OCI-M1 (cell line): ENCODE measurements at regions not wholly inside any gene's neighbourhood (a gene's known extent, or its start where the extent isn't known, plus 50 kb on each side); places are given as distances from the start of the nearest gene placed in this dataset.
"Not testable (repeated sequence)": the region's sequence is repeated elsewhere in the genome, so short reads cannot be mapped to it uniquely, and the experiment has no call there.

Experiments used
- DNase-seq: peaks from one replicate; lab custom pipeline; 2025; lab: John Stamatoyannopoulos, UW

DNA sequence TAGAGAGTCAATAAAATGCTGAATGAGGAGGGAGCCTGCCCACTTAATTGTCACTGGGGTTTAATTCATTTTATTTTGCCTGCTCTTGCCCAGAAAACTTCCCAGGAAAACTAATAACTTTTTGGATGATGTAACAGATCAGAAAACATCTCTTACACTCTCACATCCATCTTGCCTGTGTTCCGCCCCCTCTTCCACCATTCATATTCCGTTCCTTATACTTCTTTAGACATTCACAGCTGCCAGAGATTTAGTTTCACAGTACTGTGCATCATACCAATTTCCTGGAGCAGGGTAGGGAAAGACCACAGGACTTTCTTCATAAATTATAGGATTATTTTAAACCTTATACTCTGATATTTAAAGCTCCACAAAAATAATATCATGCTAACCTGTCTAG, 776.1 kb upstream of the SOX11 start:
- DNase-seq: no peak

DNA sequence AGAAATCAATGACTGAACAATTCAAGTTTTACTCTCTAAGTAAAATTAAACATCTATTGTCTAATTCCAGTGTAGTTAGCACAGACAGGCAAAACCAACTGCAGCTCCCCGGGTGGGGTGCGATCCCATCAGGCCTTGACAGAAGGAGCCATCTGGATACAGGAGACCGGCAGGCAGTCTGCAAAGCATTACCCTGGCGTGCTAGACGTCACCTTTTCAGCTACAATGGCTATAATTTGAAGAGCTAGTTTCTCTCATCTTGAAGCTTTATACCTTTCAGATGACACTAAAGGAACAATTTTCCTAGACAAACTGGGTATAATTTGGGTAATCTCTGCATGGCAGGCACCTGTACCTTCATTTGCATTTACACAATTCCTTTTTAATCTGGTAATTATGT, 761.5 kb upstream of the SOX11 start:
- no peak for DNase-seq

DNA sequence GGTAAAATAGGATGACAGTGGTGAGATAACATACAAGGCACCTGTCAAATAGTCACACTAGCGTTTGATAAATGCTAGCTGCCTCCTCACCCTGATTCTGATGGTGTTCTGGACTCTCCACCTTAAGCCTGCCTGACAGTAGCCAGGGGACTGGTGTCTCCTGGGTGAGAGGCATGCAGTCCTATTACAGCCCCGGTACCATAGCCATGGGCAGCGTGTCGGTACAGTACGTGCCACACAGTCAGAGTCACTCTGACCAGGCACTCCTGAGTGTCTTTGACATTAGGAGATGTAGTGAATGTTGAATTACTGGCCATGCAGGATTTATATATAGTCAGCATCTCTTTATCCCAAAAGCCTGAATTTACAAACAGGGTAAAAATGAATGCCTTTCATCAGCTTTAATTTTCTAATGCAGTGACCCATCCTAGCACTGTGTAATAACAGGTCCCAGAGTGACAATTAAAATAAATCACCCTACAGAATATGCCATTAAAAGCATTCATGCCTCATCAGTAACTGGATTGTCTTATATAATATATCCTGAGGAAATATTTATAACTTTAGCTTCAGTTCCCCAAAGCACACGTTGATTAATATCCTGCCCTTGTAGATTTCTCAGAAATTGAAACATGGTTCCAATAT, 760.3 kb upstream of the SOX11 start:
- DNase-seq: no peak

DNA sequence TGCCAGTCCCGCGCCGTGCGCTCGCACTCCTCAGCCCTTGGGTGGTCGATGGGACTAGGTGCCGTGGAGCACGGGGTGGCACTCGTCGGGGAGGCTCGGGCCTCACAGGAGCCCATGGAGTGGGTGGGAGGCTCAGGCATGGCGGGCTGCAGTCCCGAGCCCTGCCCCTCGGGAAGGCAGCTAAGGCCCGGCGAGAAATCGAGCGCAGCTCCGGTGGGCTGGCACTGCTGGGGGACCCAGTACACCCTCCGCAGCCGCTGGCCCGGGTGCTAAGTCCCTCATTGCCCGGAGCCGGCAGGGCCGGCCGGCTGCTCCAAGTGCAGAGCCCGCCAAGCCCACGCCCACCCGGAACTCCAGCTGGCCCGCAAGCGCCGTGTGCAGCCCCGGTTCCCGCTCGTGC, 756.9 kb upstream of the SOX11 start:
- DNase-seq: not testable (repeated sequence)

DNA sequence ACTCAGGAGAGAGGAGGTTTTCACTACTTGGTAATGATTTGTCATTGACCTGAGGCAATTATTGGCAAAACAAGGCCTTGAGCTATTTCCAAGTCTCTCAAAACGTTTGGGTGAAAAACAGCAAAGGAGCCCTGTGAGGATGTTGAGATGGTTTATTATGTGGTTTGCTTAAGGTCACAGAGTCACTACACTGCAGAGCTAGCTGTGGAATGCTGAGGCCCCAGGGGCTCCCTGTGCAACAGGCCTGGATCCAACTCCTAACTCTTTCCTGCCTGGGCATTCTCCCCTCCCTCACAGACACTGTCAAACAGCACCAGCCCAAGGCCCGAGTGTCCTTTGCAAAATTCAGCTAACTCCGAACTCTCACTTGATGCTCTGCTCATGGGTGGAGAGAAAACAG, 754.6 kb upstream of the SOX11 start:
- DNase-seq: no peak

DNA sequence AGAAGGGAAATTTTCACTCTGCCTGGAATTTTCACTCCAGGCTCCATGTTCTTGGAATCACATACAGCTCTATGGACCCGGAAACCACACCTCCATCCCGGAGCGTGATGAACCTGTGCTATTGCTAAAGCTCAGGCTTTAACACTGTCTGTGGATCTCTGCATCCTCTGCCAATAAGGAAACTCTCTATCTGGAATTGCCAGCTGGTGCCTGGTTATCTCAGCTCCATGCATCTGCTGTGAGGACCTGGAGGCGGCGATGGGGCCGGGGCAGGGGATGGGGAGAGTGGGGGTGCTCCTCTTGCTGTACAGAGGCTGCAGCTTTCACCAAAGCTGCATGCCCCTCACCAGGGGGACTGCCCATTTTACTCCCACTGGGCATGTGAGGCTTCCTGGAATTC, 754.0 kb upstream of the SOX11 start:
- DNase-seq: no peak

DNA sequence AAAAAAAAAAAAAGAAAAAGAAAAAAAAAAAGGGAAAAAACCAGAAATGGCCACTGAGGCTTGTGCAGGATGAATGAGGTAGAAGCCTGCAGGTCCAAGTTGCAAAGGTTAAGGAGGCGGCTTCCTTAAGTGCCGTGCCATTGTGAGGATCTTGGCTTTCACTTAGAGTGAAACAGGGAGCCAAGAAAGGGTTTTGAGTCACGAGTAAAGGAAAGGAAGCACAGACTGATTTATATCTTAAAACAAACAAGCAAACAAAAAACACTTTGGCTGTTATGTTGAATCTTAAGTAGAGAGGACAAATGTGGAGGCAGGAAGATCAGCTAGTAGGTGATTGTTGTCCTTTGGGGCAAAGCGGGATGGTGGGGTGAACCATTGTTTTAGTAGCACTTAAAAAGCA, 749.7 kb upstream of the SOX11 start:
- DNase-seq: no peak

DNA sequence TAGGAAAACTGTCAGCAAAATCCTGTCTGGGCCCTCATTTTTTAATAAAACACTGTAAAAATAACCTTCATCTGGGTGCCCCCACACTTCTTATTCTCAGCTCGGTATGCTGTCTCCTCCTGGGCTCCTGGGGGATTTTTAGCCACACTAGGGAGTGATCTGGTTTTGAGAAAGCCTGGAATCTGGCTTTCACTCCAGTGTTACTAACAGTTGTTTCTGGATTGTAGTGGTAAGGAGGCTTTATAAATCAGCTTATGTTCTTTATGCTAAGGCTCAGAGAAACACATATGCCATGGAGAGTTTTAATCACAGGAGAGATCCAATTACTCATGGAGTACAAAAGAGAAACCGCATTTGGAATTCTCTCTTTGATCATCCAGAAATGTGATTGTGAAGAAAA, 744.3 kb upstream of the SOX11 start:
- no peak for DNase-seq

DNA sequence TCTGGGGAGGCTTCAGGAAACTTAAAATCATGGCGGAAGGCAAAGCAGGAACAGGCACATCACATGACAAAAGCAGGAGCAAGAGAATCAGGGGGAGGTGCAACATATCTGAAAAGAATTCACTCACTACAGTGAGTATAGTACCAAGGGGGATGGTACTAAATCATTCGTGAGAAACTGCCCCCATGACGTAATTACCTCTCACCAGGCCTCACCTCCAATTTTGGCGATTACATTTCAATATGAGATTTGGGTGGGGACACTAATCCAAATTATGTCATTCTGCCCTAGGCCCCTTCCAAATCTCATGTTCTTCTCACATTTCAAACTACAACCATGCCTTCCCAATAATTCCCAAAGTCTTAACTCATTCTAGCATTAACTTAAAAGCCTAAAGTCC, 740.8 kb upstream of the SOX11 start:
- DNase-seq: no peak

DNA sequence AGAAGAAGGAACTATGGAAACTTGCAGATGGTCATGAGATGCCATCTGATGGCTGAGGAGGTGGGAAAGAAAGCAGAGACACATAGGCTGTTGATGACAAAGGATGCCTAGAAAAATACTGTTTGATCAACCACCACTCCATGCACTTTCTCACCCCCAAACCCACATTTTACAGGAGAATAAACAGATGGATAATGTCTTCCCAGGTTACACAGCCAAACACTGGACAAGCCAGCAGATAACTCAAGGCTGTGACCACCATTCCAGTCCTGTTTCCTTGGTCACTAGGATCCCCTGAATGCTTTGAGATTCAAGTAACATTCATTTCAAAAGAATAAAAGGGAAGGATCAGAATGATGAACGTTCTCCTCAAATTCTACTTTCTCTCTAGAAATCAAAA, 733.0 kb upstream of the SOX11 start:
- no peak for DNase-seq

DNA sequence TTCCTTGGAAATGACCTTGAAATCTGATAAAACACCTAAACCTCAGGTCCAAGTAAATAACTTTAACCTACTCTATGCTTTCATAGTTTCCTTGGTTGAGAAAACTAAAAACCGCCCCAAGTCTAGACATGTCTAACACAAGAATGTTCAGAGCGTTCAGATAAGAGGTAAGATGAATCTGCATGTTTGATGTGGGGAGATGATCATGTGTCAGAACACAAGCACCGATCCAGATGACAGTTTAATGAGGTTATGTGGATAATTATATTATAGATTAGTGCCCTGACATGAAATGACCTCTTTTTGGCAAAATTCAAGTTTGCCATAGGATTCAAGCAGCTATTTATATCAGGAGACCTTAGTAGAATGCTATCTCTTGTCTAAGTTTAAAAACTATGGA, 729.8 kb upstream of the SOX11 start:
- no peak for DNase-seq

DNA sequence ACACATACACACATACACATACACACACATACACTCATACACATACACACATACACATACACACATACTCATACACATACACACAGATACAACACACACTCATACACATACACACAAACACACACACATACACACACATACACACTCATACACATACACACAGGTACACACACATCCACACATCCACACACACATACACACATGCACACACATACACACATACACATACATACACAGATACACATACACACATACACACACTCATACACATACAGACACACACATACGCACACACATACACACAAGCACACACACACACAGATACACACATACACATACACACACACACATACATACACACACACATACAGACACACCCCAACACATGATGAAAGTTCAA, 729.1 kb upstream of the SOX11 start:
- DNase-seq: no peak

DNA sequence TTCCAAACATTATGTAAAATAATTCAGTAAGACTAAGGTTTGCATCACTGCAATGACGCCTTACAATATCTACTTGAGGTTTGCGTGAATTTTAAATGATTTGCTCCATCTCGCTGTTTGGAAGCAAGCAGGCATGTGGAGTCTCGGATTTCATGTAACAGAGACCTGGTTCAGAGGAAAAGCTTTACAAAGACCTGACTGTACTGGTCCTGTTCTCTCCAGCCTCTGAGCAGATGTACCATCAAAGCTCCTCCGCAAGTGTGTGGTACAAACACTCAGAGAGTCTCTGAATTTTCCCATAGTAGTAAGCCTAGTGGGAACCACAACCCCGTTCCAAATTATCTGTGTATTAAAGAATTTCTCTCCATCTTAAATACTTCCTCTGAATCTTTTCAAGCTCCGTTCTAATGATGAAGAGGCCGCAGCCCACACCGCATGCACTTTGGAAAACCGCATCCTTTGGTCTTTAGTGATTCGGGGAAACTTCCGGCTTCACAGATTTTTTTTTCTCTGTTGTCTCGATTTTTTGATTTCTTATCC, 728.1 kb upstream of the SOX11 start:
- DNase-seq: no peak

DNA sequence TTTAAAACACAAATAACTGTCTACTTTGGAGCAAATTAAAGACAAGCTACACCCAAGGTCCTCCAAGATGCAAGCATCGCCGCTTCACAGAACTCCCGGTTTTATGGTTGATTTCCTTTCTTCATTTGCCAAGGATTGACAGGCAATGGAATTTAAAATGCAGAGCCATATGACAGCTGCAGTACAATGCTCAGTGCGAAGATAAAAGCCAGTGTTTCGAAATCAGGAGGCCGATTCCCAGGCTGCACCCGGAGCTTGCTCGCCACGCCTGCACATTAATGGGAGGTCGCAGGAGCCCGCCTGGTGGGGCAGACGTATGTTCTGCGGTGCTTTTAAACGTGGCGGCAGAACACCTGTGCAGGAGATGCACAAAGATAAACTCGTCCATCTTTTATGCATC, 727.6 kb upstream of the SOX11 start:
- DNase-seq: no peak

DNA sequence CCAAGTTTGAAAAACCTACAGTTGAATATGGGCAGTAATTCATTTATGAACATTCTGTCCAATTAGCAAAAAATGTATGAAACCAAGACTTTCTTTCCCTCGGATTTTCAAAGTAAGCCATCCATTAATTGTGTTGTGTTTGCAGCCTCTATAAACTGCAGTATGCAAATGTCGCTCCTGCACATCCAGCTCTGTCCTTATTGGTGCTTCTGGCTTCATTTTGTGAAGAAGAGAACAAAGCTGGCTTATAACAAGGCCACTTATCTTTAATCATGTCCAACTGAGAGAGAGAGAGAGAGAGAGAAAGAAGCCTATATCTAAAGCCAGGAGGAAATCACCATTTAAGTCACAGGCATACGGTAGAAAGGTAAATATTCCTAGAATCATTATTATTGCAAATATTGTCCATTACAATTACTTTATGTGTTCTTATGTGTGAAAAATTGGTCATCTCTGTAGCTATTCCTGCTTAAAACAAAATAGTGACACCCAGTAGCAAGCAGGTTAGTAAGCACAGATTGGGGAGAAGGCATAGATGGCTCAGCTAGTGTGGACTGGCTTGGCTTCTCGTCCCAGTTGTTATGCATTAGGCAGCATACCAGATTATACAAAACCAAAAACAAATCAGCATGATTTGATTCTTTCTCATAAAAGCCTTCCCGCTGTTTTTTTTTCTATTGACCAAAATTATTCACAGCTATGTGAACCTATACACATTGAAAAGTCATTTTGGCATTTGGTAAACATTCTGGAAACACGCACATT, 726.4 kb upstream of the SOX11 start:
- DNase-seq: no peak

DNA sequence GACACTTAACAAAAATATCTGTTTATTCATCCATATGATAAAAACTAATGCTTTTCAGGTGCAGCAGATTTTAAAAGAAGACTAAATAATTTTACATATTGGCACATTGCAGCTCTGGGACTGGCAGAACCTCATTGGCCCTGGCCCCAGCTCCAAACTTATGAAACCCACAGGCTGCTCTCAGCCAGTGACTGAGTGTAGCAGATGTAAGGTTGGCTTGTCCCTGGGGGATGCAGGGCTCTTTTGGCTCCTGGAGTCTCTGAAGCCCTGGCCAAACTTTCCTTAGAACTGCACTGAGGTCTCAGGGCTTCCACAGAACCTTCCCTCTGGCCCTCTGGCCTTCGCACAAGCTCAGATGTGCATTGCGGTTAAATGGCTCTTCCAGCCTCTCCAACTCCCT, 725.0 kb upstream of the SOX11 start:
- no peak for DNase-seq

DNA sequence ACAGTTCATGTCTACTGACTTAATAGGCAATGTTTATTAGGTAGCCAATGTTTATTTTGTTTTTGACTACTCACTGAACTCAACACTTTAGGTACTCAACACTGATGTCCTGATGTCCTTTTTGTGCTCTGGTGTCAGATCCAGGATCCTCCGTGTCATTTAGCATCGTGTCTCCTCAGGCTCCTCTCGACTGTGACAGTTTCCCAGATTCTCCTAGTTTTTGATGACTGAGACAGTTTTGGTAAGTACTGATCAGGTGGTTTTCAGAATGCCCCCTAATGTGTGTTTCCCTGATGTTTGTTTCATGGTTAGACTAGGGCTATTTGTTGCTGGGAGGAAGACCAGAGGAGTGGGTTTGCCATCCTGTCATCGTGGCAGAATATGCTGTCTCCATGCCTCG, 719.7 kb upstream of the SOX11 start:
- DNase-seq: no peak

DNA sequence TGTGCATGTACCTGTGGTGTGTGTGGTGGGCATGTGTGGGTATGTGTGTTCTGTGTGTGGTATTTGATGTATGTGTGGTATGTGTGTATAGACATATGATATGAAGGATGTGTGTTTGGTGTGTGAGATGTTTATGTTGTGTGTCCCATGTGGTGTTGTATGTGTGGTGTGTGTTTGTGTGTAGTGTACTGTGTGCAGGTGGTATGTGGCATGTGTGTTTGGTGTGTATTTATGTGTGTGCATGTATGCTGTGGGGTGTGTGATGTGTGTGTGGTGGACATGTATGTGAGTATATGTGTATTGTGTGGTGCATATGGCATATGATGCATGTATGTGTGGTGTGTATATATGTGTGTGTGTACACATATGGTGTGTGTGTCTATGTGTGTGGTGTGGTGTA, 718.8 kb upstream of the SOX11 start:
- DNase-seq: no peak

DNA sequence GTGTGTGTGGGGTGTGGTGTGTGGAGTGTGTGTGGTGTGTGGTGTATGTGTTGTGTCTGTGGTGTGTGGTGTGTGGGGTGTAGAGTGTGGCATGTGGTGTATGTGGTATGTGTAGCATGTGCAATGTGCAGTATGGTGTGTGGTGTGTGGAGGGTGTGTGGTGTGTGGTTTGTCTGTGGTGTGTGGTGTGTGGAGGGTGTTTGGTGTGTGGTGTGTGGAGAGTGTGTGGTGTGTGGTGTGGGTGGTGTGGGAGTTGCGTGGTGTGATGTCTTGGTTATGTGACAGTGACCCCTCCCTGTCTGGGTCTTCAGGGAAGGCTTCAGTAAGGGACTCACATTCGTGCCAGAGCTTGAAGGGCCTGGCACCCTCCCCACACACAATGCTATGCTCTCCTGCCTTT, 718.2 kb upstream of the SOX11 start:
- DNase-seq: no peak

DNA sequence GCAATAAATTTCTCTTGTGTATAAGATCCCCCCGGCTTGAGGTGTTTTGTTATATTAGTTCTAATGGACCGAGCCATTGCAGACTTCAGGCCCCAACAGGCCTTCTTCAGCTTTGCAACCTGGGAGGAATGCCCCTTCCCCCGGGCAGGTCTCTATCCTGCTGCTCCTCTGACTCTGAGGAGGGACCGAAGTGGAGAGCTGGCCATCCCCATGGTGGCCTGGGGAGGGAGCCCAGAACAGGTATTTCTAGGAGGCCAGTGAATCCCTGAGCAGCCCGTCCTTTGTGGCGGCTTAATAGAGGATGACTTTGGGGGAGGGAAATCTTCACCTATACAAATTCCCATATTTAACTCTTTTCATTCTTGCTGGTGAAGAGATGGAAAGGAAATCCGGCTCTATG, 715.8 kb upstream of the SOX11 start:
- DNase-seq: no peak

DNA sequence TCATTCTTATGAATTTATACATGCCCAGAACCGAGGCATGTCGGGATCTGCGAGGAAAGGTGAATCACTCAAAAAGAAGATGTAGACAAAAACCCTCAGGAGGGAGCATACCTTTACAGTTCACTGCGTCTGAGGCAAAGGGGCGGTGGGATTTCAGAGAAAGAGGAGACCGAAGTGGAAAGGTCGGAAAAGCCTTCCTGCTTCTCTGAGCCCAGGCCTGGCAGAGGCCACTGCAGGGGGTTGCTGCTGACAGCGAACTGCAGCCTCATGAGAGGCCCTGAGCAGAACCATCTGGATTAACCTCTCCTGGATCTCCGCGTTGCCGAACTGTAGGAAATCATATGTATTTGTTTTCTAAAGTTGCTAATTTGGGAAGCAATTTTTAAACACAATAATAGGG, 713.1 kb upstream of the SOX11 start:
- no peak for DNase-seq

DNA sequence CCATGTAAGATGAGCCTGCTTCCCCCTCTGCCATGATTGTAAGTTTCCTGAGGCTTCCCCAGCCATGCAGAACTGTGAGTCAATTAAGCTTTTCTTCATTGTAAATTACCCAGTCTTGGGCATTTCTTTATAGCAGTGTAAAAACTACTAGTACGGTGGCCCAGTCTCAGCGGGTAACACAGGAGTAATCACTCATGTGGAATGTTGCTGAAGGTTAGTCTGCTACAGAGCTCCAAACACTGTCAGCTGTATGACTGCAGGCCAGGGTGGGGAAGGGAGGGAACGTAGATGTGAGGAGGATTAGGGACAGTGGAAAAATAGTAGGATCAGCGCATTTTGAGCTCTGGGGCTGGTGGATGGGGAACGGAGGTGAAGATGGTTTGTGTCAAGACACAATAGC, 711.2 kb upstream of the SOX11 start:
- no peak for DNase-seq

DNA sequence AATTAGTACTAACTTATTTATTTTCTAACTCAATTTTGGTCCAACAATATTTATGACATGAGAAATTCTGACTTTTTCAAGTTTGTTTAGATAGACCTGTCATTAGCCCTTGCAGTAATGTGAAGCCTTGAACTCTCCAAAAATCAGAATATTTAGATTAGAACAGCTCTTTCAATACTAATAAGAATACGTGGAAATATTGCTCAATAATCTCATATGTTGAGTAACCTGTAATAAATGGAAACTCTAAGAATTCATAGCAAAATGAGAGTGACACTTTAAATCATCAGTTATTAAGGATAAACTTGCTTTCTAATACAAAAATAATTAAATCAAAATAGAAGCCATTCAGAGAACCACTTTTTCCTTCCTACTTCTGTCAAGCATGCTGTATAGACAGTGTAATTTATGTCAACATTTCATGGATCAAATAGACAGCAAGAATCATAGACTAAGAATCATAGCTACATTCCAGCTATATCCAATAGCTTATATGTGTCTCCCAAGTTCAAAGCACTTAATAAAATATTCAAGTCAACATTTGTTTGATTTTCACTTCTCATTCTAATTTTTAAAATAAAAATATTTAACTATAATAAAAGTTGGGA, 710.3 kb upstream of the SOX11 start:
- DNase-seq: no peak
